Sciatic nerve (tissue), 2 donors: ENCODE measurements at regions not wholly inside any gene's neighbourhood (a gene's known extent, or its start where the extent isn't known, plus 50 kb on each side); places are given as distances from the start of the nearest gene placed in this dataset.

ENCODE experiments used
- ATAC-seq: fragments of 200-7000 bp; cut with Tn5 transposase; one replicate; pipeline ENCODE4 v1.9.1; 2020; ENCODE audit warnings: mild to moderate bottlenecking, moderate library complexity
- DNase-seq: peaks from one replicate; pipeline ENCODE4 v3.0.0-alpha.2; 2020; ENCODE audit warnings: low spot score
- intact Hi-C: fragments of 100-400 bp; cut with DNase I; formaldehyde crosslinking; loops from one replicate; pipeline ENCODE4 v1.14.2; 2022
- donor health status: DM: no; HTN: no; CAD: no.
- donor health status: DM: no; HTN: no; CAD: no.

DNA sequence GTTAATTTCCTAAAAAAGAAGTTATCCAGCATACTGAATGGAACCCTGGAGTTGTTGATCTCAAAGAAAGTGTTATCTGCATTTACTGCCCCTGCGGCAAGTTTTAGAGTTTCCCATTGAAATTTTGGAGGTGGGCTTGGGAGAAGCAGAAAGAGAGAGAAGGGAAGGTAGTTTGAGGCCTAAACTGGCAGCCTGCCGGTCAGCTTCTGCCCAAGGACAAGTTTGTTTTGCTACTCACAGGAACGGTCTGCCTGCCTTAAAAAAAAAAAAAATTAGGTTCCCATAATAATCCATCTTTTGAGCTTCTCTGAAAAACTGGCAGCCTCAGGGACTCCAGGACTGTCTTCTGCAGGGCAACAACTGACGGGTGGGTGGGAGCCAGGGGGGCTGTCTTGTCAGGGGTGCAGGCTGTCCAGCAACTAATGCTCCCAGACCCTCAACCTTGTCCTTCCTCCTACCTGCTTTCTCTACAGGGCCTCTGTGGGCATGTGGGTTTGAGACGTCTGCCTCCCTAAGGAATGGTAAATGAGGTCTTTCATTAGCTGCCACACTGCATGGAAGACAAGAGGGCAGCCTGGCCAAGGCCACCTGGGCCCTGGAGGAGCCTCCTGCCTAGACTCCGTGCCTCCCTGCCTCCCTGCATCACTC, 176.1 kb upstream of the KCNG1 start:
- intact Hi-C loops = no loop called here
- DNase-seq (no peak), ATAC-seq (no peak)

DNA sequence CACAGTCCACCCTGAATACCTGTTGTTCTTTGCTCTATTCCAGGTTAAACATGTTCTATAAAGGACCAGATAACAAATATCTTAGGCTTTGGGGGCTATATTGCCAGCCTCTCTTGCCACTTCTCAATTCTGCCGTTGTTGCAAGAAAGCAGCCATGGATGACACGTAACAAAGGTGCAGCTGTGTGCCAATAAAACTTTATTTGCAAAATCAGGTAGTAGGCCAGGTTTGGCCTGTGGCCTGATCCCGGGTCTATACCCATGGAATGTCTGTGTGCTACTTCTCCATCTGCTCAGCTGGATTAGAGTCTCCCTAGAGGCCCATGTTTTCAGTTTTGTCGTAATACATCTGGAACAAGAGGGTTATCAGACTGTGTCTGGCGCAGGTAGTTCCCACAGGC, 175.3 kb upstream of the KCNG1 start:
- DNase-seq (no peak), ATAC-seq (no peak)
- intact Hi-C loops = no loop called here

DNA sequence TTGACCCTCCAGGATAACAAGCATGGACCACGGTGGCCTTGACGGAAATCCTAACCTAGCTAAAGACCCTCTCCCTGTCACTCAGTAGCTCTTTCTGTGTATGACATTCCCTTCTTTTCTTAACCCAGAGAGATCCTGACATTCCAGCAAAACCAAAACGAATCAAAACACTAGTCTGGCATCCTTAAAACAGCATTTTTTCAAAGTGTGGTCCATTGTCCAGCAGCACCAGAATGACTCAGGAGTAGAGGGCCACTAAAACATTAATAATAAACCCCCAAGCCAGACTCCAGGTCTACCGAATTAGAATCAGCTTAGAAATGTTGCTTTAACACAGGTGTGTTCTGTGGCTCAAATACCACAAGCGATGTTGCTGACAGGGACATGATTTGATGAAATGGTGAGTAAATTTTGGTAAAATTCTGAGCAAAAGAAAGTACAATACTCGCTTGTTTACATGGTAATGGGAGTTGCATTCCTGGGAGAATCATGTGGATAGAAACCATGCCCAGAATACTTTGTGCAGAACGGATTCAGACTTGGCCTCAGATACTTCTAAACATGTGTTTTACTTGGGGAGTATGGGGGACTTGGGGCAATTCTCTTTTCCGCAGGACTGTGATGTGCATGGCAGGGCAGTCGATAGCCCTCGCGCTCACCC, 174.2 kb upstream of the KCNG1 start:
- DNase-seq (no peak), ATAC-seq (no peak)
- intact Hi-C loops = no loop called here

GRCh38 chr20:51195990-51196389, 173.1 kb upstream of the KCNG1 start:
- ATAC-seq (no peak), DNase-seq (no peak)
- intact Hi-C loops = no loop called here

- DNase-seq (no peak), ATAC-seq (no peak)
- intact Hi-C loops = no loop called here
Measured at GRCh38 chr20:51195419-51195901, 172.6 kb upstream of the KCNG1 start.

DNA sequence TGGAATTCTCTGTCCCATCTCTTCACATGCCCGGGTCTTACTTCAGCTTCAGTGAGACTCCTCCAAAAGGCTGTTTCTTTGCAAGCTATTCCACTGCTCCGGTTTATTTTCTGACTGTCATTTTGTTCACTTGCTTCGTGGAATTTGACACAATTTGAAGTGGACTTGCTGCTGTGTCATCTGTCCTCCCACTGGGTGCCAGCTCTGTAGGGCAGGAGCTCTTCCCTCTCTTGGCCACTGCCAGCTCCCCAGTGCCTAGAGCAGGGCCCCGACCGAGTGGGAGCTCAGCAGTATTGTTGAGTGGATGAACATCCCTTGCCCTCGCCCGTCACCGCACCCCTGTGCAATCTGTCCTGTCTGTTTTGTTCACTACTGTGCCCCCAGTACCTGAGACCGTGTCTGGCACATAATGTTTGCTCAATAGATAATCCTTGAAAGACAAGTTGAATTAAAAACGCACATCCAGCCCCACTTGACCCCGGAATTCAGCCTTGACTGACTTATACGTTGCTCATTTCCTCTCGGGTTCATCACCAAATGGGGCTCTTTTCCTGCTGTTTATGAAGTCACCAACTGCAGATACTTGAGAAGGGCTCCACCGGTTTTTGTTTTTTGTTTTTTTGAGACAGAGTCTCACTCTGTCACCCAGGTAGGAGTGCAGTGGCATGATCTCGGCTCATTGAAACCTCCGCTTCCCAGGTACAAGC, 170.3 kb upstream of the KCNG1 start:
- DNase-seq (no peak), ATAC-seq (no peak)
- intact Hi-C loops = no loop called here

DNA sequence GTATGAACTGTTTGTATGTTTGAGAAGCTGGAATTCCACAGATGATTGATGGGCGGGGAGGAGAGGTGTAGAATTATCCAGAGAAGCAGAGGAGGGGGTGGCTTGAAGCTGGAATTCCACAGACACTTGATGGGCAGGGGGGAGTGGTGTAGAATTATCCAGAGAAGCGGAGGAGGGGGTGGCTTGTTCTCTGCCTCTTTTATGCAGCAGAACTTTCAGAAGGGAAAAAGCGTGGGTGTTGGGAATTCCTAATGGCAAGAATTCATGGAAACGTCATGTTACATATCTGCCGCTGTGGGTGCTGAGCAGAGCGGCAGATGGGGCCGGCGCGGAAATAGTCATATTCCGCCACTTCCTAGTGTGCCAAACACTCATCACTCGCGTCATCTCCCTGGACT, 167.9 kb upstream of the KCNG1 start:
- DNase-seq = no peak
- intact Hi-C loops = no loop called here
- ATAC-seq = no peak

- ATAC-seq = no peak
- intact Hi-C loops = no loop called here
- DNase-seq = no peak
Measured at GRCh38 chr20:51189814-51190782, 167.2 kb upstream of the KCNG1 start.

DNA sequence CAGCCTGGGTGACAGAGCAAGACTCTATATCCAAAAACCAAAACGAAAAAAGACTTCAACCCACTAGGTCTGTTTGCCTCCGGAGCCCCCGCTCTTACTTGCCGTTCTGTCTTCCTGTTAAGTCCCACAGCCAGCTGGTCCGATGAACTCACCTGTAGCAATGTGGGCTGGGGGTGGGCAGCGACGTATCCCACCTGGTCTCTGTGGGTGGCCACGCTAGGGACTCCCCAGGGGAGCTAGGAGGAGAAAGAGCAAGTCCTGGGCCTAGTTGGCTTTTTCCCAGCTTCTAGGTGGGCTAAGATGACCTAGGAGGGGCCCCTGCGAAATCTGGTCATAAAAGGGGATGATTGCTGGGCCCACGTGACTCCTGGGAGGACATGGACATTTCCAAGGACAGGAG, 166.0 kb upstream of the KCNG1 start:
- DNase-seq = no peak
- no peak for ATAC-seq
- intact Hi-C loops = no loop called here

- no peak for DNase-seq
- no peak for ATAC-seq
Measured at GRCh38 chr20:51187261-51187660, 164.4 kb upstream of the KCNG1 start.

GRCh38 chr20:51185861-51186260, 163.0 kb upstream of the KCNG1 start:
- intact Hi-C loops = no loop called here
- ATAC-seq (no peak), DNase-seq (no peak)

More at GRCh38 chr20:51187261-51187660, 164.4 kb upstream of the KCNG1 start:
- intact Hi-C loops = no loop called here

GRCh38 chr20:51185277-51185676, 162.4 kb upstream of the KCNG1 start:
- intact Hi-C loops = no loop called here
- no peak for DNase-seq

GRCh38 chr20:51184289-51184688, 161.4 kb upstream of the KCNG1 start:
- intact Hi-C loops = no loop called here
- no peak for DNase-seq
- ATAC-seq = no peak

More at GRCh38 chr20:51185277-51185676, 162.4 kb upstream of the KCNG1 start:
- ATAC-seq = no peak

DNA sequence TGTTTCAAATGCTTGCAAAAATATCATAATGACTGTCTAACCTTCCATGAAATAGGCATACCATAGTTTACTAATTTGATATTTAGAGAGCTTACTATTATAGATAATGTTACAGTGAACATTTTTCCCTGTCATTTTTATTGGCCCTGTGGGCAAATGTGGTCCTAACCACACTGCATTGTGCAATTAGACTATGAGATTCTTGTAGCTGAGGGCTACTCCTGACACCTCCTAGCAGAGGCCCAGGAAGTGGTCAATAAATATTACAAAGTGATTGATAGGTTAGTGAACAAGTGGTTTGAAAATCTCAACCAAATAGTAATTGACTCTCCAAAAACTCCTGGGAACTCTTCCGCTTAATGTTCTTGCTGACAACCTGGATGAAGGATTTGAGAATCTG, 160.5 kb upstream of the KCNG1 start:
- intact Hi-C loops = no loop called here
- no peak for ATAC-seq
- no peak for DNase-seq

GRCh38 chr20:51182571-51182970, 159.7 kb upstream of the KCNG1 start:
- intact Hi-C loops = no loop called here
- no peak for ATAC-seq
- no peak for DNase-seq

DNA sequence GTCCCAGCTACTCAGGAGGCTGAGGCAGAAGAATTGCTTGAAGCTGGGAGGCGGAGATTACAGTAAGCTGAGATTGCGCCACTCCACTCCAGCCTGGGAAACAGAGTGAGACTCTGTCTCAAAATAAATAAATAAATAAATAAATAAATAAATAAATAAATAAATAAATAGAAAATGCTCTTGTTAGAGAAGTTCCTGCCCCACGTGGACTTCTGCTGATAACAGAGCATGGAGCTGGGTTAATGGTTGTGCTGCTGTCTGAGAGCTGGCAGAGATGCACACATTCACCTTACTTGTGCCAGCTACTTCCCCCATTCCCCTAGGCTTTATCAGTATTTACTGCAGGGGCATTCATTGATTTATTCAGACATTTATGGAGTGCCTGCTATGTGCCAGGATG, 155.2 kb upstream of the KCNG1 start:
- intact Hi-C loops = no loop called here
- ATAC-seq = no peak

DNA sequence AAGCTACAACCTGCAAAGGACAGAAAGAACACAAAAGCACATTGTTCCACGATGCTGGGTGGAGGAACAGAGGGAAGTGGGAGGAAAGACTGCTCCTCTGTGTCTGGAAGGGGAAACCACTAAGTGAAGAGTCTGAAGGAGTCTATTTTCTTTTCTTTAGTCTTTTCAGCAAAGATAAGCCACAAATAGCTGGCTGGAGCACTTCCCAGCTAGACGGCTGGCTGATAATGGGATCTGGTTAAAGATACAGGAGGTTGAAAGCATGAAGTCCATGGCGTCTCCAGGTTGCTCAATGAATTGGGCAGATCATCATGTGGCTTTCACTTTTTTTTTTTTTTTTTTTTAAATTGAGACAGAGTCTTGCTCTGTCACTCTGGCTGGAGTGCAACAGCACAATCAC, 154.0 kb upstream of the KCNG1 start:
- ATAC-seq (no peak), DNase-seq (no peak)
- intact Hi-C loops = no loop called here

More for the DNA sequence above, 155.2 kb upstream of the KCNG1 start:
- no peak for DNase-seq

- ATAC-seq (no peak), DNase-seq (no peak)
- intact Hi-C loops = no loop called here
Measured at GRCh38 chr20:51176446-51176845, 153.5 kb upstream of the KCNG1 start.

- DNase-seq (no peak), ATAC-seq (no peak)
- intact Hi-C loops = no loop called here
Measured at GRCh38 chr20:51175724-51176123, 152.8 kb upstream of the KCNG1 start.
